A673 (cell line): ENCODE measurements at regions not wholly inside any gene's neighbourhood (a gene's known extent, or its start where the extent isn't known, plus 50 kb on each side); places are given as distances from the start of the nearest gene placed in this dataset.

Experiments
- BruUV-seq: library from RNA; stranded (reverse); fragments of 400-500 nt; replicated peaks from 2 replicates; lab custom pipeline; 2021; lab: Mats Ljungman, UMichigan
- CTCF ChIA-PET: fragments of 300-600 bp; sonication (Branson Sonifier 250); formaldehyde crosslinking; loops from one replicate; lab custom pipeline; 2022; ENCODE audit warnings: antibody characterized with exemption; lab: Charles Lee
- POLR2A ChIA-PET: fragments of 300-600 bp; sonication (Branson Sonifier 250); formaldehyde crosslinking; loops from one replicate; lab custom pipeline; 2022; ENCODE audit warnings: antibody characterized with exemption; ENCODE audit not compliant: low non-redundant PET; lab: Charles Lee
- DNase-seq: peaks from one replicate; pipeline ENCODE4 v3.0.0-alpha.2; 2015; ENCODE audit warnings: low spot score
- H3K27ac ChIP-seq: fragments of 200-600 bp; sonication (generic); 2 replicates; pipeline ENCODE4 v1.5.1; 2016; ENCODE audit warnings: mixed run types, low read depth, mild to moderate bottlenecking, mixed read lengths, antibody characterized with exemption, low read length; ENCODE audit not compliant: poor library complexity, severe bottlenecking
- H3K27me3 ChIP-seq: fragments of 200-600 bp; sonication (generic); replicated peaks from 2 replicates; pipeline ENCODE4 v1.6.1; 2017; ENCODE audit warnings: mixed run types, low read depth, mild to moderate bottlenecking, mixed read lengths, antibody characterized with exemption, low read length; ENCODE audit not compliant: insufficient read depth, poor library complexity
- H3K36me3 ChIP-seq: fragments of 200-600 bp; sonication (generic); 2 replicates; pipeline ENCODE4 v1.6.1; 2016; ENCODE audit warnings: mixed run types, mild to moderate bottlenecking, mixed read lengths, antibody characterized with exemption, low read length; ENCODE audit not compliant: insufficient read depth, poor library complexity, severe bottlenecking
- H3K4me1 ChIP-seq: fragments of 200-600 bp; sonication (generic); 2 replicates; pipeline ENCODE4 v1.6.1; 2017; ENCODE audit warnings: mixed run types, mild to moderate bottlenecking, mixed read lengths, antibody characterized with exemption, low read length; ENCODE audit not compliant: insufficient read depth, poor library complexity, severe bottlenecking
- H3K4me3 ChIP-seq: fragments of 200-600 bp; sonication (generic); 2 replicates; pipeline ENCODE4 v1.5.1; 2016; ENCODE audit warnings: low read depth, mixed run types, mild to moderate bottlenecking, mixed read lengths, low read length; ENCODE audit not compliant: poor library complexity, severe bottlenecking
- H3K9me3 ChIP-seq: fragments of 200-600 bp; sonication (generic); 2 replicates; pipeline ENCODE4 v1.6.1; 2016; ENCODE audit warnings: mixed run types, low read depth, mild to moderate bottlenecking, mixed read lengths, antibody characterized with exemption, low read length; ENCODE audit not compliant: poor library complexity, severe bottlenecking
- CTCF ChIP-seq: fragments of 300-800, 200-600 bp; sonication (generic); conservative IDR thresholded peaks from 2 replicates; pipeline ENCODE4 v1.5.1; 2017; ENCODE audit warnings: low read depth, mild to moderate bottlenecking, antibody characterized with exemption, low read length, moderate library complexity, mixed read lengths
- EZH2 ChIP-seq: fragments of 200-600 bp; sonication (generic); IDR thresholded peaks from 2 replicates; pipeline ENCODE4 v1.6.1; 2017; ENCODE audit warnings: borderline replicate concordance, low read depth, mild to moderate bottlenecking, mixed read lengths, antibody characterized with exemption, low read length; ENCODE audit not compliant: poor library complexity, severe bottlenecking
- intact Hi-C: fragments of 100-400 bp; cut with micrococcal nuclease; formaldehyde crosslinking; loops from one replicate; pipeline ENCODE4 v1.10.0; 2022; ENCODE audit not compliant: unreplicated experiment

GRCh38 chr18:40984856-40985255, 970.2 kb upstream of the PIK3C3 start:
- H3K9me3 ChIP-seq: no peaks in the 10 kb centered on the region
- intact Hi-C loops: no loop called here
- TF ChIP-seq CTCF (no peak), EZH2 (no peak)
- H3K4me1 ChIP-seq: no peaks in the 10 kb centered on the region
- ChIA-PET CTCF (no interaction called here), POLR2A (interaction anchor here (0.7 kb wide), 1 partner anchor 160 kb away, joined by 4 read pairs; no protein-coding TSS in a partner anchor)
- no peak overlapping the region for H3K27ac ChIP-seq
- BruUV-seq: no TSS peak
- DNase-seq: no peak
- no peak overlapping the region for H3K4me3 ChIP-seq
- H3K36me3 ChIP-seq: no peaks in the 10 kb centered on the region
- H3K27me3 ChIP-seq: no peaks in the 10 kb centered on the region

GRCh38 chr18:40983835-40984234, 971.2 kb upstream of the PIK3C3 start:
- H3K4me3 ChIP-seq: no peak overlapping the region
- ChIA-PET POLR2A (no interaction called here), CTCF (no interaction called here)
- intact Hi-C loops: no loop called here
- no peaks in the 10 kb centered on the region for H3K4me1 ChIP-seq
- no peak for DNase-seq
- H3K36me3 ChIP-seq: no peaks in the 10 kb centered on the region
- H3K27me3 ChIP-seq: no peaks in the 10 kb centered on the region
- no TSS peak for BruUV-seq
- TF ChIP-seq CTCF (no peak), EZH2 (no peak)
- no peak overlapping the region for H3K27ac ChIP-seq
- H3K9me3 ChIP-seq: no peaks in the 10 kb centered on the region

- ChIA-PET POLR2A (no interaction called here), CTCF (no interaction called here)
- Histone ChIP-seq H3K9me3 (no peaks in the 10 kb centered on the region), H3K27ac (no peak overlapping the region), H3K36me3 (no peaks in the 10 kb centered on the region), H3K27me3 (no peaks in the 10 kb centered on the region), H3K4me1 (no peaks in the 10 kb centered on the region), H3K4me3 (no peak overlapping the region)
- TF ChIP-seq EZH2: no peak
- TF ChIP-seq CTCF: no peak
- intact Hi-C loops: no loop called here
- BruUV-seq: no TSS peak
- no peak for DNase-seq
These were observed 974.9 kb upstream of the PIK3C3 start for GRCh38 chr18:40980171-40980570.
